ENCODE measurements at regions not wholly inside any gene's neighbourhood (a gene's known extent, or its start where the extent isn't known, plus 50 kb on each side); places are given as distances from the start of the nearest gene placed in this dataset.
"Not testable (repeated sequence)": the region's sequence is repeated elsewhere in the genome, so short reads cannot be mapped to it uniquely, and the experiment has no call there.

DNA sequence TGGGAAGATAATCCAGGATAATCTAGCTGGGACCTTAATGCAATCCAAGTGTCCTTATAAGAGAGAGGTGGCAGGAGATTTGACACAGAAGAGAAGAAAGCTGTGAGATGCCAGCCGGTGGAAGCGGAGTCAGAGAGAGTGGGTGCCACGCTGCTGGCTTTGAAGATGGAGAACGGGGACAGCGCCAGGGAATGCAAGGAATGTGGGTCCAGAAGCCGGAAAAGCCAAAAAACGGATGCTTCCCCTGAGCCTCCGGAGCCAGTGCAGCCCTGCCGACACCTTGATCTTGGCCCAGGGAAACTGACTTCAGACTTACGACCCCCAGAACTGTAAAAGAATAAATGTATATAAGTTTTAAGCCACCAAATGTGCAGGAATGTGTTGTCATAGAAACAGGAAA lies 152.6 kb downstream of the ZNF281 start:
- TF ChIP-seq, protein P1, sequence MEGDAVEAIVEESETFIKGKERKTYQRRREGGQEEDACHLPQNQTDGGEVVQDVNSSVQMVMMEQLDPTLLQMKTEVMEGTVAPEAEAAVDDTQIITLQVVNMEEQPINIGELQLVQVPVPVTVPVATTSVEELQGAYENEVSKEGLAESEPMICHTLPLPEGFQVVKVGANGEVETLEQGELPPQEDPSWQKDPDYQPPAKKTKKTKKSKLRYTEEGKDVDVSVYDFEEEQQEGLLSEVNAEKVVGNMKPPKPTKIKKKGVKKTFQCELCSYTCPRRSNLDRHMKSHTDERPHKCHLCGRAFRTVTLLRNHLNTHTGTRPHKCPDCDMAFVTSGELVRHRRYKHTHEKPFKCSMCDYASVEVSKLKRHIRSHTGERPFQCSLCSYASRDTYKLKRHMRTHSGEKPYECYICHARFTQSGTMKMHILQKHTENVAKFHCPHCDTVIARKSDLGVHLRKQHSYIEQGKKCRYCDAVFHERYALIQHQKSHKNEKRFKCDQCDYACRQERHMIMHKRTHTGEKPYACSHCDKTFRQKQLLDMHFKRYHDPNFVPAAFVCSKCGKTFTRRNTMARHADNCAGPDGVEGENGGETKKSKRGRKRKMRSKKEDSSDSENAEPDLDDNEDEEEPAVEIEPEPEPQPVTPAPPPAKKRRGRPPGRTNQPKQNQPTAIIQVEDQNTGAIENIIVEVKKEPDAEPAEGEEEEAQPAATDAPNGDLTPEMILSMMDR (IDR thresholded peaks at IDR 0.05; ENCODE audit: low read depth, low read length) = no peak
- TF ChIP-seq, protein P2, sequence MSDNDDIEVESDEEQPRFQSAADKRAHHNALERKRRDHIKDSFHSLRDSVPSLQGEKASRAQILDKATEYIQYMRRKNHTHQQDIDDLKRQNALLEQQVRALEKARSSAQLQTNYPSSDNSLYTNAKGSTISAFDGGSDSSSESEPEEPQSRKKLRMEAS (IDR thresholded peaks at IDR 0.05; ENCODE audit: low read depth, low read length) = no peak
- no peak for TF ChIP-seq MYC (IDR thresholded peaks at IDR 0.05; ENCODE audit: low read depth, low read length)
- no peak for TF ChIP-seq POLR2A (IDR thresholded peaks at IDR 0.05; ENCODE audit: extremely low read depth, insufficient read length)
- H3K4me3 ChIP-seq (ENCODE audit: low read depth, low read length) = no peak overlapping the region
- no peak for DNase-seq (ENCODE audit: low read depth)

DNA sequence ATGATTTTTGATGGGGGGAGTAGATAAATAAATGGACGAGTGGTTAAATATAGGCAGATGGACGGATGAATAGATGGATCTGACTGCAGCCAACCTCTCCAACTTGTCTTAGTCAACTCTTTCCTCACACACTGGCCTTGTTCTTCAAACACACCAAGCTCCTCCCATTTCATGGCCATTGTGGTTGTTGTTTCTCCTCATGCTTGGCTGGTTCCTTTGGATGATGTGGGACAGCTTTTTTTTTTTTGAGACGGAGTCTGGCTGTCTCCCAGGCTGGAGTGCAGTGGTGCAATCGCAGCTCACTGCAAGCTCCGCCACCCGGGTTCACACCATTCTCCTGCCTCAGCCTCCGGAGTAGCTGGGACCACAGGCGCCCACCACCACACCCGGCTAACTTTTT lies 155.2 kb downstream of the ZNF281 start:
- not testable (repeated sequence) for DNase-seq (ENCODE audit: low read depth); H3K4me3 ChIP-seq (ENCODE audit: low read depth, low read length)

DNA sequence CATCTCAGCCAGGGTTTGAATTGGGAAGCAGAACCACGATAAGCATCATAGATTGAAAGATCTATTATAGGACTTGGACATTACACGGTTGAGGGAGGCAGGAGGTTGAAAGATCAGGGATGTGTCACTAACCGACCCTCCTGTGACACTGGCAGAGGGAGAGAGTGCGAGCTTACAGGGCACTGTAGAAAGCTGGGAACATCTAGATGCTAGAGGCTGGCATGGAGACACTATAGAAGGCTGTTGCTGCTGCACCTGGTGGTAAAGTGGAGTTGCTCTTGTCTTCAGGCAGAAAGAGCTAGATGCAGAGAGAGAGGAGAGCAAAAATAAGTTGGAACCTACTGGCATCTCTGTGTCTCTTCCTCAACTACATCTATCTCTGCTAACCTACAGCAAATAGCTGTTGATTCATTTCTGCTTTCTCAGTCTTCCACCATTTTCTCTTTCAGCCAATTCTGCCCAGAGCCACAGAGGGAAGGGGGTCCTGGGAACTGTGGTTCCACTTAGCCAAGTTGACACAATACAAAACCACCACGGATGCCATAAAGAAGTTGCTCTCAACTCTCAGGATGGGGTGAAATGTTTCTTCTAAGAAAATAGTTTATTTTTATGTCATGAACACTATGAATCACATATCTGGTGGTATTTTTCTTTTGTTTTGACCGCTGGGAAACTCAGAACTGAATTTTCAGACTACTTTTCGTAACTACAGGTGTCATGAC lies 155.9 kb downstream of the ZNF281 start:
- TF ChIP-seq MYC (IDR thresholded peaks at IDR 0.05; ENCODE audit: low read depth, low read length) (no peak), POLR2A (IDR thresholded peaks at IDR 0.05; ENCODE audit: extremely low read depth, insufficient read length) (no peak)
- TF ChIP-seq, protein P2 (IDR thresholded peaks at IDR 0.05; ENCODE audit: low read depth, low read length) = no peak
- TF ChIP-seq, protein P1 (IDR thresholded peaks at IDR 0.05; ENCODE audit: low read depth, low read length) = no peak
- H3K4me3 ChIP-seq (ENCODE audit: low read depth, low read length) = no peak overlapping the region
- no peak for DNase-seq (ENCODE audit: low read depth)

DNA sequence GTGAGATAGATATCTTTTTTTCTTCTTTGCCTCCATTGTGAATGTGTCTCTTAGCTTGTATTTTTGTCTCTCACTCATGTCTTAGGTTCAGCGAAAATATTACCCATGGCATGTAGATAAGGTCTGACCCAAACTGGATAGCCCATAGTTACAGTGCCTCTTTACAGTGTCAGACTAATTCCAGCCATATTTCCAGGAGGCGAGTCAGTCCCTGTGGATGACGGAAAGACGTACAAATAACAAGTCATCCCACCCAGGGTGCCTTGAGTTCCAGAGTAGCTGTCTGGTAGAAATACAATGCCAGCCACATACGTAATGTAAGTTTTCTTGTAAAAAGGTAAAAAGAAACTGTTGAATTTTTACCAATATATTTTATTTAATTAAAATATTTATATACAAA lies 157.3 kb downstream of the ZNF281 start:
- TF ChIP-seq, protein P2 (IDR thresholded peaks at IDR 0.05; ENCODE audit: low read depth, low read length) = no peak
- TF ChIP-seq MYC (IDR thresholded peaks at IDR 0.05; ENCODE audit: low read depth, low read length) (no peak), POLR2A (IDR thresholded peaks at IDR 0.05; ENCODE audit: extremely low read depth, insufficient read length) (no peak)
- TF ChIP-seq, protein P1 (IDR thresholded peaks at IDR 0.05; ENCODE audit: low read depth, low read length) = no peak
- no peak overlapping the region for H3K4me3 ChIP-seq (ENCODE audit: low read depth, low read length)
- DNase-seq (ENCODE audit: low read depth) = no peak

DNA sequence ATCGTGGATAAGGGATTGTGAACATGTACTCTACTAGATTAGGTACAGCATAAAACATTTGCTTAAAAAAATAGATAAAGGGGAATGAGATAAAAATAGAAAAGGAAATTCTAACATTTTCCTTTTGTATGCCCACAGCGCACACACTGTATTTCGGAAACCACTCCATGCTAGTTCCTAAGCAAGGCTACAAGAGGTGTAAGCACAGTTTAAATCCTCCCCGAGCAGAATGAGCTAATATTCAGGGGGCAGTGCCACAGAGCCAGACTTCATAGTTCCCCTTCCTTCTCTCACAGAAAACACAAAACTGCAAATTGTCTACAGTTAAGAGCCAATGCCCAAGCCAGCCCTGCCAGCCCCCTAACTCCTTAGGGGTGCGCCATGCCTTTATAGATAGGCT lies 159.4 kb downstream of the ZNF281 start:
- no peak for DNase-seq (ENCODE audit: low read depth)
- no peak overlapping the region for H3K4me3 ChIP-seq (ENCODE audit: low read depth, low read length)
- no peak for TF ChIP-seq POLR2A (IDR thresholded peaks at IDR 0.05; ENCODE audit: extremely low read depth, insufficient read length)
- TF ChIP-seq, protein P2 (IDR thresholded peaks at IDR 0.05; ENCODE audit: low read depth, low read length) = no peak
- TF ChIP-seq, protein P1 (IDR thresholded peaks at IDR 0.05; ENCODE audit: low read depth, low read length) = no peak
- no peak for TF ChIP-seq MYC (IDR thresholded peaks at IDR 0.05; ENCODE audit: low read depth, low read length)

DNA sequence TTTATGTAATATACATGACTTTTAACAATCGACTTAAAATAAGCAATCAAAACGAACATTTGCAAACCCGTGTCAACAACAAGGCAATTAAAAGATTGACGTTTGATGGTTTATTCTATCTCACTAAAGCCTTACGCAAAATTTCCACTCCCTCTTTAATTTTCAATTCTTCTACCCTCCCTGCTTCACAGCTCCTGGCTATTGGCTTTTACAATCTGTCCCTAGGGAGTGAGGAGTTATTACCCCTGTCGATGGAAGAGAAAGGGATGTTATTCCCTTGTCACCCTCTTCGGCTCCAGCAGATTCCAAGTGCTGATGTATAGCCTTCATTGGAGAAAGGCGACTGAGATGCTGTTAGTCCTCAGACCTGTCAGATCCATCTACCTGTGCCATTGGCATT lies 161.3 kb downstream of the ZNF281 start:
- TF ChIP-seq, protein P1 (IDR thresholded peaks at IDR 0.05; ENCODE audit: low read depth, low read length) = no peak
- TF ChIP-seq MYC (IDR thresholded peaks at IDR 0.05; ENCODE audit: low read depth, low read length) = no peak
- TF ChIP-seq, protein P2 (IDR thresholded peaks at IDR 0.05; ENCODE audit: low read depth, low read length) = no peak
- TF ChIP-seq POLR2A (IDR thresholded peaks at IDR 0.05; ENCODE audit: extremely low read depth, insufficient read length) = no peak
- no peak overlapping the region for H3K4me3 ChIP-seq (ENCODE audit: low read depth, low read length)
- DNase-seq (ENCODE audit: low read depth) = no peak
